NOMO-1 treated with dmso at 0.1 percent for 144 hours (cell line): ENCODE measurements at regions not wholly inside any gene's neighbourhood (a gene's known extent, or its start where the extent isn't known, plus 50 kb on each side); places are given as distances from the start of the nearest gene placed in this dataset.
A peak's percentile ranks its signal among the peaks of the same experiment; 100 is the strongest.
"Not testable (repeated sequence)": the region's sequence is repeated elsewhere in the genome, so short reads cannot be mapped to it uniquely, and the experiment has no call there.

Experiments used
- DNase-seq: peaks from one replicate; lab custom pipeline; 2025; ENCODE audit not compliant: unreplicated experiment; lab: John Stamatoyannopoulos, UW

- no peak for DNase-seq
These were observed 818.6 kb downstream of the KCNJ2 start for GRCh38 chr17:70987867-70988340.

- DNase-seq: no peak
These were observed 819.3 kb downstream of the KCNJ2 start for GRCh38 chr17:70988622-70989021.

- no peak for DNase-seq
These were observed 819.9 kb downstream of the KCNJ2 start for GRCh38 chr17:70989280-70989679.

- no peak for DNase-seq
These were observed 824.9 kb downstream of the KCNJ2 start for GRCh38 chr17:70994194-70994593.

GRCh38 chr17:70995997-70996396 is 826.7 kb downstream of the KCNJ2 start:
- DNase-seq: no peak

GRCh38 chr17:71003736-71004135 is 834.4 kb downstream of the KCNJ2 start:
- DNase-seq: no peak

GRCh38 chr17:71004413-71004812 is 835.1 kb downstream of the KCNJ2 start:
- DNase-seq: no peak

GRCh38 chr17:71011391-71011790 is 842.1 kb downstream of the KCNJ2 start:
- no peak for DNase-seq

GRCh38 chr17:71019699-71020098 is 850.4 kb downstream of the KCNJ2 start:
- no peak for DNase-seq

GRCh38 chr17:71022758-71023157 is 853.4 kb downstream of the KCNJ2 start:
- DNase-seq: no peak

- DNase-seq: no peak
These were observed 854.1 kb downstream of the KCNJ2 start for GRCh38 chr17:71023249-71024030.

- DNase-seq: no peak
These were observed 854.8 kb downstream of the KCNJ2 start for GRCh38 chr17:71024172-71024571.

GRCh38 chr17:71024969-71025368 is 855.6 kb downstream of the KCNJ2 start:
- no peak for DNase-seq

- no peak for DNase-seq
These were observed 859.9 kb downstream of the KCNJ2 start for GRCh38 chr17:71029246-71029645.

- DNase-seq: not testable (repeated sequence)
These were observed 862.0 kb downstream of the KCNJ2 start for GRCh38 chr17:71031286-71031685.

- DNase-seq: no peak
These were observed 863.5 kb downstream of the KCNJ2 start for GRCh38 chr17:71032746-71033273.

- DNase-seq: no peak
These were observed 864.0 kb downstream of the KCNJ2 start for GRCh38 chr17:71033336-71033735.

- no peak for DNase-seq
These were observed 865.9 kb downstream of the KCNJ2 start for GRCh38 chr17:71035226-71035625.

GRCh38 chr17:71037386-71037785 is 868.1 kb downstream of the KCNJ2 start:
- DNase-seq: no peak

- DNase-seq: no peak
These were observed 870.1 kb downstream of the KCNJ2 start for GRCh38 chr17:71039391-71039790.

GRCh38 chr17:71052971-71053370 is 883.6 kb downstream of the KCNJ2 start:
- no peak for DNase-seq

- DNase-seq: no peak
These were observed 885.8 kb downstream of the KCNJ2 start for GRCh38 chr17:71055128-71055527.

GRCh38 chr17:71057448-71057847 is 888.1 kb downstream of the KCNJ2 start:
- peak; percentile 64 for DNase-seq
